ENCODE measurements at regions not wholly inside any gene's neighbourhood (a gene's known extent, or its start where the extent isn't known, plus 50 kb on each side); places are given as distances from the start of the nearest gene placed in this dataset.
"Not testable (repeated sequence)": the region's sequence is repeated elsewhere in the genome, so short reads cannot be mapped to it uniquely, and the experiment has no call there.

GRCh38 chr4:159906517-159906916, 803.6 kb downstream of the RAPGEF2 start:
- no peaks in the 10 kb centered on the region for H3K9me3 ChIP-seq (ENCODE audit: control insufficient read depth in 1 of 2, low read length in 2 of 2)
- no peaks in the 10 kb centered on the region for H3K36me3 ChIP-seq (ENCODE audit: control insufficient read depth in 1 of 2, insufficient read depth in 2 of 2, low read length in 2 of 2)
- H3K4me1 ChIP-seq (ENCODE audit: control insufficient read depth in 1 of 2, insufficient read depth in 2 of 2, low read length in 2 of 2): no peaks in the 10 kb centered on the region
- no peaks in the 10 kb centered on the region for H3K27me3 ChIP-seq (ENCODE audit: low read depth, low read length)
- H3K4me3 ChIP-seq (ENCODE audit: low read depth in 1 of 2, low read length in 2 of 2): no peak overlapping the region
- H3K27ac ChIP-seq (ENCODE audit: low read length): no peak overlapping the region

GRCh38 chr4:159910721-159911120, 807.8 kb downstream of the RAPGEF2 start:
- Histone ChIP-seq H3K4me1 (ENCODE audit: control insufficient read depth in 1 of 2, insufficient read depth in 2 of 2, low read length in 2 of 2) (no peaks in the 10 kb centered on the region), H3K4me3 (ENCODE audit: low read depth in 1 of 2, low read length in 2 of 2) (no peak overlapping the region), H3K9me3 (ENCODE audit: control insufficient read depth in 1 of 2, low read length in 2 of 2) (no peaks in the 10 kb centered on the region), H3K27me3 (ENCODE audit: low read depth, low read length) (no peaks in the 10 kb centered on the region), H3K27ac (ENCODE audit: low read length) (no peak overlapping the region), H3K36me3 (ENCODE audit: control insufficient read depth in 1 of 2, insufficient read depth in 2 of 2, low read length in 2 of 2) (no peaks in the 10 kb centered on the region)

GRCh38 chr4:159922119-159922518, 819.2 kb downstream of the RAPGEF2 start:
- H3K9me3 ChIP-seq (ENCODE audit: control insufficient read depth in 1 of 2, low read length in 2 of 2): peaks cover 5 to 16% of the 10 kb centered on the region in 2 donors
- no peak overlapping the region for H3K4me3 ChIP-seq (ENCODE audit: low read depth in 1 of 2, low read length in 2 of 2)
- no peaks in the 10 kb centered on the region for H3K36me3 ChIP-seq (ENCODE audit: control insufficient read depth in 1 of 2, insufficient read depth in 2 of 2, low read length in 2 of 2)
- no peak overlapping the region for H3K27ac ChIP-seq (ENCODE audit: low read length)
- H3K27me3 ChIP-seq (ENCODE audit: low read depth, low read length): no peaks in the 10 kb centered on the region
- no peaks in the 10 kb centered on the region for H3K4me1 ChIP-seq (ENCODE audit: control insufficient read depth in 1 of 2, insufficient read depth in 2 of 2, low read length in 2 of 2)

- Histone ChIP-seq H3K9me3 (ENCODE audit: control insufficient read depth in 1 of 2, low read length in 2 of 2) (peaks cover 5 to 24% of the 10 kb centered on the region in 2 donors), H3K4me3 (ENCODE audit: low read depth in 1 of 2, low read length in 2 of 2) (no peak overlapping the region), H3K27ac (ENCODE audit: low read length) (no peak overlapping the region), H3K36me3 (ENCODE audit: control insufficient read depth in 1 of 2, insufficient read depth in 2 of 2, low read length in 2 of 2) (no peaks in the 10 kb centered on the region), H3K4me1 (ENCODE audit: control insufficient read depth in 1 of 2, insufficient read depth in 2 of 2, low read length in 2 of 2) (no peaks in the 10 kb centered on the region), H3K27me3 (ENCODE audit: low read depth, low read length) (no peaks in the 10 kb centered on the region)
Measured at GRCh38 chr4:159925770-159926169, 822.9 kb downstream of the RAPGEF2 start.

- Histone ChIP-seq H3K27me3 (ENCODE audit: low read depth, low read length) (no peaks in the 10 kb centered on the region), H3K4me3 (ENCODE audit: low read depth in 1 of 2, low read length in 2 of 2) (no peak overlapping the region), H3K27ac (ENCODE audit: low read length) (no peak overlapping the region), H3K36me3 (ENCODE audit: control insufficient read depth in 1 of 2, insufficient read depth in 2 of 2, low read length in 2 of 2) (no peaks in the 10 kb centered on the region), H3K4me1 (ENCODE audit: control insufficient read depth in 1 of 2, insufficient read depth in 2 of 2, low read length in 2 of 2) (no peaks in the 10 kb centered on the region), H3K9me3 (ENCODE audit: control insufficient read depth in 1 of 2, low read length in 2 of 2) (peaks cover 5 to 24% of the 10 kb centered on the region in 2 donors)
Measured at GRCh38 chr4:159926871-159927270, 824.0 kb downstream of the RAPGEF2 start.

- H3K4me3 ChIP-seq (ENCODE audit: low read depth in 1 of 2, low read length in 2 of 2): no peak overlapping the region
- H3K27me3 ChIP-seq (ENCODE audit: low read depth, low read length): no peaks in the 10 kb centered on the region
- H3K9me3 ChIP-seq (ENCODE audit: control insufficient read depth in 1 of 2, low read length in 2 of 2): peaks cover 5 to 24% of the 10 kb centered on the region in 2 donors
- H3K4me1 ChIP-seq (ENCODE audit: control insufficient read depth in 1 of 2, insufficient read depth in 2 of 2, low read length in 2 of 2): no peaks in the 10 kb centered on the region
- no peaks in the 10 kb centered on the region for H3K36me3 ChIP-seq (ENCODE audit: control insufficient read depth in 1 of 2, insufficient read depth in 2 of 2, low read length in 2 of 2)
- H3K27ac ChIP-seq (ENCODE audit: low read length): no peak overlapping the region
Measured at GRCh38 chr4:159927781-159928180, 824.9 kb downstream of the RAPGEF2 start.

- not testable (repeated sequence) for H3K27ac ChIP-seq (ENCODE audit: low read length); H3K27me3 ChIP-seq (ENCODE audit: low read depth, low read length); H3K9me3 ChIP-seq (ENCODE audit: control insufficient read depth in 1 of 2, low read length in 2 of 2); H3K4me3 ChIP-seq (ENCODE audit: low read depth in 1 of 2, low read length in 2 of 2); H3K4me1 ChIP-seq (ENCODE audit: control insufficient read depth in 1 of 2, insufficient read depth in 2 of 2, low read length in 2 of 2); H3K36me3 ChIP-seq (ENCODE audit: control insufficient read depth in 1 of 2, insufficient read depth in 2 of 2, low read length in 2 of 2)
Measured at GRCh38 chr4:159934602-159935001, 831.7 kb downstream of the RAPGEF2 start.

- no peak overlapping the region for H3K4me3 ChIP-seq (ENCODE audit: low read depth in 1 of 2, low read length in 2 of 2)
- H3K36me3 ChIP-seq (ENCODE audit: control insufficient read depth in 1 of 2, insufficient read depth in 2 of 2, low read length in 2 of 2): no peaks in the 10 kb centered on the region
- no peak overlapping the region for H3K27ac ChIP-seq (ENCODE audit: low read length)
- no peaks in the 10 kb centered on the region for H3K27me3 ChIP-seq (ENCODE audit: low read depth, low read length)
- H3K4me1 ChIP-seq (ENCODE audit: control insufficient read depth in 1 of 2, insufficient read depth in 2 of 2, low read length in 2 of 2): no peaks in the 10 kb centered on the region
- H3K9me3 ChIP-seq (ENCODE audit: control insufficient read depth in 1 of 2, low read length in 2 of 2): peaks cover 0 to 8% of the 10 kb centered on the region in 2 donors
Measured at GRCh38 chr4:159937595-159937994, 834.7 kb downstream of the RAPGEF2 start.

- H3K27ac ChIP-seq (ENCODE audit: low read length); H3K4me3 ChIP-seq (ENCODE audit: low read depth in 1 of 2, low read length in 2 of 2); H3K27me3 ChIP-seq (ENCODE audit: low read depth, low read length); H3K9me3 ChIP-seq (ENCODE audit: control insufficient read depth in 1 of 2, low read length in 2 of 2); H3K4me1 ChIP-seq (ENCODE audit: control insufficient read depth in 1 of 2, insufficient read depth in 2 of 2, low read length in 2 of 2); H3K36me3 ChIP-seq (ENCODE audit: control insufficient read depth in 1 of 2, insufficient read depth in 2 of 2, low read length in 2 of 2): not testable (repeated sequence)
Measured at GRCh38 chr4:159939681-159940080, 836.8 kb downstream of the RAPGEF2 start.

GRCh38 chr4:159941076-159941475, 838.2 kb downstream of the RAPGEF2 start:
- no peak overlapping the region for H3K27ac ChIP-seq (ENCODE audit: low read length)
- no peaks in the 10 kb centered on the region for H3K9me3 ChIP-seq (ENCODE audit: control insufficient read depth in 1 of 2, low read length in 2 of 2)
- H3K4me1 ChIP-seq (ENCODE audit: control insufficient read depth in 1 of 2, insufficient read depth in 2 of 2, low read length in 2 of 2): no peaks in the 10 kb centered on the region
- no peaks in the 10 kb centered on the region for H3K36me3 ChIP-seq (ENCODE audit: control insufficient read depth in 1 of 2, insufficient read depth in 2 of 2, low read length in 2 of 2)
- H3K27me3 ChIP-seq (ENCODE audit: low read depth, low read length): no peaks in the 10 kb centered on the region
- no peak overlapping the region for H3K4me3 ChIP-seq (ENCODE audit: low read depth in 1 of 2, low read length in 2 of 2)

- no peaks in the 10 kb centered on the region for H3K36me3 ChIP-seq (ENCODE audit: control insufficient read depth in 1 of 2, insufficient read depth in 2 of 2, low read length in 2 of 2)
- H3K27ac ChIP-seq (ENCODE audit: low read length): no peak overlapping the region
- H3K9me3 ChIP-seq (ENCODE audit: control insufficient read depth in 1 of 2, low read length in 2 of 2): no peaks in the 10 kb centered on the region
- H3K4me3 ChIP-seq (ENCODE audit: low read depth in 1 of 2, low read length in 2 of 2): no peak overlapping the region
- no peaks in the 10 kb centered on the region for H3K4me1 ChIP-seq (ENCODE audit: control insufficient read depth in 1 of 2, insufficient read depth in 2 of 2, low read length in 2 of 2)
- H3K27me3 ChIP-seq (ENCODE audit: low read depth, low read length): no peaks in the 10 kb centered on the region
Measured at GRCh38 chr4:159944477-159944876, 841.6 kb downstream of the RAPGEF2 start.

- H3K36me3 ChIP-seq (ENCODE audit: control insufficient read depth in 1 of 2, insufficient read depth in 2 of 2, low read length in 2 of 2): no peaks in the 10 kb centered on the region
- H3K4me3 ChIP-seq (ENCODE audit: low read depth in 1 of 2, low read length in 2 of 2): no peak overlapping the region
- no peaks in the 10 kb centered on the region for H3K4me1 ChIP-seq (ENCODE audit: control insufficient read depth in 1 of 2, insufficient read depth in 2 of 2, low read length in 2 of 2)
- H3K27me3 ChIP-seq (ENCODE audit: low read depth, low read length): no peaks in the 10 kb centered on the region
- no peaks in the 10 kb centered on the region for H3K9me3 ChIP-seq (ENCODE audit: control insufficient read depth in 1 of 2, low read length in 2 of 2)
- no peak overlapping the region for H3K27ac ChIP-seq (ENCODE audit: low read length)
Measured at GRCh38 chr4:159946983-159947615, 844.2 kb downstream of the RAPGEF2 start.
